ENCODE measurements at regions not wholly inside any gene's neighbourhood (a gene's known extent, or its start where the extent isn't known, plus 50 kb on each side); places are given as distances from the start of the nearest gene placed in this dataset.

DNA sequence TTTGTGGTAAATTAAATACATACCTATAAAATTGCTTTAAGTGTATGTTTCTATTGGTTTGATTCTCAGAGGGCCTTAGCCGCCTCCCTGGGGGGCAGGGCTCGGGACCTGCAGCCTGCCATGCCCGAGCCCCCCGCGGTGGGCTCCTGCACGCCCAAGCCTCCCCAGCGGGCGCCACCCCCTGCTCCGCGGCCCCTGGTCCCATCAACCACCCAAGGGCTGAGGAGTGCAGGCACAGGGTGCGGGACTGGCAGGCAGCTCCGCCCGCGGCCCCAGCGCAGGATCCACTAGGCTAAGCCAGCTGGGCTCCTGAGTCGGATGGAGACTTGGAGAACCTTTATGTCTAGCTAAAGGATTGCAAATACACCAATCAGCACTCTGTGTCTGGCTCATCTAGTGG, 108.3 kb upstream of the INPP4B start:
- no CpG with 5 or more reads among the region's 16 CpGs for WGBS (ENCODE audit: extremely low coverage, insufficient coverage, low lambda C conversion rate)
- Histone ChIP-seq H3K27ac (ENCODE audit: low read depth, low read length) (no peak overlapping the region), H3K4me3 (ENCODE audit: low read length) (no peak overlapping the region), H3K79me1 (ENCODE audit: low read length) (no peaks in the 10 kb centered on the region), H2BK5ac (ENCODE audit: low read length) (no peak overlapping the region), H3K27me3 (ENCODE audit: insufficient read depth, low read length, poor library complexity) (no peaks in the 10 kb centered on the region), H3K4me1 (ENCODE audit: control insufficient read depth, low read depth, low read length) (no peaks in the 10 kb centered on the region), H4K8ac (ENCODE audit: low read depth, low read length) (no peak overlapping the region), H3K36me3 (ENCODE audit: control insufficient read depth, insufficient read depth, low read length) (no peaks in the 10 kb centered on the region), H3K56ac (ENCODE audit: low read length) (no peak overlapping the region), H3K79me2 (ENCODE audit: control insufficient read depth, insufficient read depth, low read length) (no peaks in the 10 kb centered on the region), H3K4ac (ENCODE audit: low read depth, low read length) (no peak overlapping the region), H3K18ac (ENCODE audit: low read length) (no peak overlapping the region), H4K5ac (ENCODE audit: low read length) (no peak overlapping the region), H2BK120ac (ENCODE audit: low read depth, low read length) (no peak overlapping the region), H3K9ac (ENCODE audit: low read length) (no peak overlapping the region), H2BK15ac (replicated peaks; ENCODE audit: low read depth) (no peak overlapping the region), H2AK5ac (ENCODE audit: low read length) (no peak overlapping the region), H3K23ac (ENCODE audit: low read length) (no peak overlapping the region), H3K4me2 (ENCODE audit: low read length) (no peak overlapping the region)
- no peak for DNase-seq

DNA sequence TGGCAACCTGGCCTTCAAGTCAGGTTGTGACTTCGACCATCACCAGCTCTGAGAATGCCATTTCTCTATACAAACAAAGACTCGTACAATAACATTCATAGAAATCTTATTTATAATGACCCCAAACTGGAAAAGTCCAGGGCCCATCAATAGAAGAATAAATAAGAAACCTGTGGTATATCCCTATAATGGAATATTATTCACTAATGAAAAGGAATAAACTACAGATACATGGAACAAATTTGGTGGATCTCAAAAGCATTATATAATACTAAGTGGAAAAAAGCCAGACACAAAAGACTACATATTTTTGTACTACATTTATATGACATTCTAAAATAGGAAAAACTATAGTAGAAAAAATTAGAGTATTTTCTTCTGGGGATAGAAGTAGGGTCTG, 109.4 kb upstream of the INPP4B start:
- Histone ChIP-seq H3K79me1 (ENCODE audit: low read length) (no peaks in the 10 kb centered on the region), H3K56ac (ENCODE audit: low read length) (no peak overlapping the region), H2BK120ac (ENCODE audit: low read depth, low read length) (no peak overlapping the region), H3K79me2 (ENCODE audit: control insufficient read depth, insufficient read depth, low read length) (no peaks in the 10 kb centered on the region), H2AK5ac (ENCODE audit: low read length) (no peak overlapping the region), H4K8ac (ENCODE audit: low read depth, low read length) (no peak overlapping the region), H3K27me3 (ENCODE audit: insufficient read depth, low read length, poor library complexity) (no peaks in the 10 kb centered on the region), H2BK5ac (ENCODE audit: low read length) (no peak overlapping the region), H2BK15ac (replicated peaks; ENCODE audit: low read depth) (no peak overlapping the region), H3K18ac (ENCODE audit: low read length) (no peak overlapping the region), H3K27ac (ENCODE audit: low read depth, low read length) (no peak overlapping the region), H3K36me3 (ENCODE audit: control insufficient read depth, insufficient read depth, low read length) (no peaks in the 10 kb centered on the region), H3K4me1 (ENCODE audit: control insufficient read depth, low read depth, low read length) (no peaks in the 10 kb centered on the region), H3K4me3 (ENCODE audit: low read length) (no peak overlapping the region), H3K9ac (ENCODE audit: low read length) (no peak overlapping the region), H3K23ac (ENCODE audit: low read length) (no peak overlapping the region), H3K4ac (ENCODE audit: low read depth, low read length) (no peak overlapping the region), H4K5ac (ENCODE audit: low read length) (no peak overlapping the region), H3K4me2 (ENCODE audit: low read length) (no peak overlapping the region)
- DNase-seq = no peak
- no CpG with 5 or more reads among the region's 2 CpGs for WGBS (ENCODE audit: extremely low coverage, insufficient coverage, low lambda C conversion rate)

DNA sequence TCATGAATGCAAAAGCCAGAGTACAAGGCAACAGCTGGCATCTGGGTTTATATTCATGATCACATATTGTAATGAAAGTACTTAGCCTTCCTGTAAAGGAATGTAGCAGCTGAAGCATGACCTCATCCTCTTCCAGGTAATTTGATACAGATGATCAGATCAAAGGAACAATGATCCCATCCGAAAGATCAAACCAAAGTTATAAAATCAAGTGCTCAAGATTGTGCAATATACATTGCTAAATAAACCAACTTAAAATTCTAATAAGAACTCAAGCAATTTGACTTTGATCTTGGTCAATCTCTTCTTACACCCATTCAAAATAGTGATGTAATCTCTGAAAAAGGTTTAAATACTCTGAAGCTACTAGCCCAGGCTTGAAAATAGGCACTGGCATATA, 113.1 kb upstream of the INPP4B start:
- no peaks in the 10 kb centered on the region for H3K79me2 ChIP-seq (ENCODE audit: control insufficient read depth, insufficient read depth, low read length)
- H3K27ac ChIP-seq (ENCODE audit: low read depth, low read length) = no peak overlapping the region
- no peak overlapping the region for H3K4ac ChIP-seq (ENCODE audit: low read depth, low read length)
- no peak overlapping the region for H4K5ac ChIP-seq (ENCODE audit: low read length)
- no peak overlapping the region for H4K8ac ChIP-seq (ENCODE audit: low read depth, low read length)
- H3K27me3 ChIP-seq (ENCODE audit: insufficient read depth, low read length, poor library complexity) = no peaks in the 10 kb centered on the region
- H2AK5ac ChIP-seq (ENCODE audit: low read length) = no peak overlapping the region
- H3K56ac ChIP-seq (ENCODE audit: low read length) = no peak overlapping the region
- DNase-seq = peak; percentile 63
- H2BK5ac ChIP-seq (ENCODE audit: low read length) = no peak overlapping the region
- no CpG with 5 or more reads among the region's 1 CpG for WGBS (ENCODE audit: extremely low coverage, insufficient coverage, low lambda C conversion rate)
- H3K79me1 ChIP-seq (ENCODE audit: low read length) = no peaks in the 10 kb centered on the region
- no peak overlapping the region for H2BK15ac ChIP-seq (replicated peaks; ENCODE audit: low read depth)
- H2BK120ac ChIP-seq (ENCODE audit: low read depth, low read length) = no peak overlapping the region
- no peak overlapping the region for H3K4me2 ChIP-seq (ENCODE audit: low read length)
- no peak overlapping the region for H3K23ac ChIP-seq (ENCODE audit: low read length)
- no peak overlapping the region for H3K9ac ChIP-seq (ENCODE audit: low read length)
- H3K18ac ChIP-seq (ENCODE audit: low read length) = no peak overlapping the region
- H3K4me1 ChIP-seq (ENCODE audit: control insufficient read depth, low read depth, low read length) = no peaks in the 10 kb centered on the region
- H3K4me3 ChIP-seq (ENCODE audit: low read length) = no peak overlapping the region
- no peaks in the 10 kb centered on the region for H3K36me3 ChIP-seq (ENCODE audit: control insufficient read depth, insufficient read depth, low read length)

DNA sequence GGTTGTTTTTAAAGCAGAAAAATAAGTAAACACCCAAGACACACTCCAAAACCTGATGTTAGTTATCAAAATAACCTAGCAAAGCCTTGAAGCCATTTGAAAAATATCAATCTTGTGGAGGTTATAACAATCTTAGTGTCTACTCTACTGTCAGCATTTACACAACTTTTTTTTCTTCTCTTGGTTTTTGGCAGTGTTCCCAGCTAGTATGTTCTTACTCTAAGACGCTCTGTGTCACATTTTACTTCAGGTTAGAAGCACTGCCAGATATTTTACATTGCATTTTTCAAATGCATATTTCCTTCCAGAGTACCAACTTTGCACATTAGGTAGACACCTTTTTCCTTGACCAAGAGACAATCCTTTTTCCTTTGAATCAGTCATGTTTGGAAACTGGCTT, 114.0 kb upstream of the INPP4B start:
- WGBS (ENCODE audit: extremely low coverage, insufficient coverage, low lambda C conversion rate) = no CpG with 5 or more reads among the region's 1 CpG
- Histone ChIP-seq H4K5ac (ENCODE audit: low read length) (no peak overlapping the region), H2AK5ac (ENCODE audit: low read length) (no peak overlapping the region), H3K56ac (ENCODE audit: low read length) (no peak overlapping the region), H3K36me3 (ENCODE audit: control insufficient read depth, insufficient read depth, low read length) (no peaks in the 10 kb centered on the region), H2BK120ac (ENCODE audit: low read depth, low read length) (no peak overlapping the region), H2BK15ac (replicated peaks; ENCODE audit: low read depth) (no peak overlapping the region), H2BK5ac (ENCODE audit: low read length) (no peak overlapping the region), H3K79me1 (ENCODE audit: low read length) (no peaks in the 10 kb centered on the region), H3K4me1 (ENCODE audit: control insufficient read depth, low read depth, low read length) (no peaks in the 10 kb centered on the region), H3K4me2 (ENCODE audit: low read length) (no peak overlapping the region), H3K4ac (ENCODE audit: low read depth, low read length) (no peak overlapping the region), H3K27ac (ENCODE audit: low read depth, low read length) (no peak overlapping the region), H3K18ac (ENCODE audit: low read length) (no peak overlapping the region), H3K79me2 (ENCODE audit: control insufficient read depth, insufficient read depth, low read length) (no peaks in the 10 kb centered on the region), H3K23ac (ENCODE audit: low read length) (no peak overlapping the region), H3K9ac (ENCODE audit: low read length) (no peak overlapping the region), H4K8ac (ENCODE audit: low read depth, low read length) (no peak overlapping the region), H3K27me3 (ENCODE audit: insufficient read depth, low read length, poor library complexity) (no peaks in the 10 kb centered on the region), H3K4me3 (ENCODE audit: low read length) (no peak overlapping the region)
- DNase-seq = no peak

DNA sequence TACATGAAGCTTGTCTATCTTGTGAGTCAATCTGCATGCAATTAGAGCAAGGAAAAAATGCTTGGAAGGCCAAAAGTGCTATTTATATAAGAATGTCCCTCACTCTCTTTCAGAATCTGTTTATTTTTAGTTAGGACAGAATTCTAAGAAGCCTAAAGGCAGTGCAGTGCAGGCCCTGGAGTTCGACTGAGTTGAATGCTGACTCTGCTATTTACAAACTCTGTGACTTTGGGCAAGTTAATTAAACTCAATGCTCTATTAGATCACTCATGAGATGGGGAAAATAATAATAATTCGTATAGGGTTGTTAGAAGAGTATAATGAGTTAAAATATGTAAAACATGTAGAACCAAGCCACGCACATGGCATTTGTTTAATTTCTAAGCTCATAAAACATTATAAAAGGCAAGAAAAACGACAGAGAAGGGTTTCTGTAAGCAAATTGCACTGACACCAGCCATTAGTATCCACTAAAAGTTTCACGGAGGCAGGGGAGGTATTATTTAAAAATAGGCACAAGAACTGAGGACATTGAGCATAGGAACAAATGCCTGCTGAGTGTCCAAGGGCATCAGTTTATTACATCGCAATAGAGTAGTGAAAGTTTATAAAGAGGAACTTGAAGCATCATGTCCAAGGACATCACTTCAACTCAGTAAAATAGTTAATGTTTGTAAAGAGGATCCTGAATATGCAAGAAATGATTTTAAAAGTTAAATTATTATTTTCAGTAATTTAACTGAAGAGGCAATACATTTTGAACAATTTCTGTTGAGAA, 115.0 kb upstream of the INPP4B start:
- H4K5ac ChIP-seq (ENCODE audit: low read length) = no peak overlapping the region
- no peak overlapping the region for H3K18ac ChIP-seq (ENCODE audit: low read length)
- H3K56ac ChIP-seq (ENCODE audit: low read length) = no peak overlapping the region

DNA sequence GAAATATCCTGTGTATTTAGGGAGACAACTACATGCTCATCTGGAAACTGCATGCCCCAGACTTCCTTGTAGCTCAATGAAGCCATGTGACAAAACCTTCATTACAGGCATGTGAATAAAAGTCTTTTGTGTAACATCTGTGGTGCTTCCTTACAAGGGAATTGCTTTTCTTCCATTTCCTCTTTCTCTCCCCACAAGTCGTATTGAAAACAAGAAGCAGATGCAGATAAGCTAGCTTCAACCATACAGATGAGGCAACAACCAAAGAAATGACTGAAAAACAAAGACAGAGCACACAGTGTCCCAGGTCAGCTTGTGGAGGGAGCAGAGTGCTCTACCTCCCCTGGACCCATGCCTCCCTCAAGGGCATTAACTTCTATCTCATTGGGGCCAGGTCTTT, 115.8 kb upstream of the INPP4B start:
- Histone ChIP-seq H3K27ac (ENCODE audit: low read depth, low read length) (no peak overlapping the region), H2BK5ac (ENCODE audit: low read length) (no peak overlapping the region), H3K27me3 (ENCODE audit: insufficient read depth, low read length, poor library complexity) (no peaks in the 10 kb centered on the region), H3K56ac (ENCODE audit: low read length) (no peak overlapping the region), H3K4me3 (ENCODE audit: low read length) (no peak overlapping the region), H3K9ac (ENCODE audit: low read length) (no peak overlapping the region), H4K5ac (ENCODE audit: low read length) (no peak overlapping the region), H4K8ac (ENCODE audit: low read depth, low read length) (no peak overlapping the region), H3K36me3 (ENCODE audit: control insufficient read depth, insufficient read depth, low read length) (no peaks in the 10 kb centered on the region), H3K4me1 (ENCODE audit: control insufficient read depth, low read depth, low read length) (no peaks in the 10 kb centered on the region), H3K4me2 (ENCODE audit: low read length) (no peak overlapping the region), H3K79me1 (ENCODE audit: low read length) (no peaks in the 10 kb centered on the region), H3K4ac (ENCODE audit: low read depth, low read length) (no peak overlapping the region), H3K18ac (ENCODE audit: low read length) (no peak overlapping the region), H2AK5ac (ENCODE audit: low read length) (no peak overlapping the region), H2BK15ac (replicated peaks; ENCODE audit: low read depth) (no peak overlapping the region), H3K23ac (ENCODE audit: low read length) (no peak overlapping the region), H3K79me2 (ENCODE audit: control insufficient read depth, insufficient read depth, low read length) (no peaks in the 10 kb centered on the region), H2BK120ac (ENCODE audit: low read depth, low read length) (no peak overlapping the region)
- DNase-seq = no peak
- WGBS (ENCODE audit: extremely low coverage, insufficient coverage, low lambda C conversion rate) = no CpG with 5 or more reads among the region's 1 CpG

More for the DNA sequence above, 115.0 kb upstream of the INPP4B start:
- Histone ChIP-seq H3K79me2 (ENCODE audit: control insufficient read depth, insufficient read depth, low read length) (no peaks in the 10 kb centered on the region), H3K23ac (ENCODE audit: low read length) (no peak overlapping the region), H2BK15ac (replicated peaks; ENCODE audit: low read depth) (no peak overlapping the region), H3K4me1 (ENCODE audit: control insufficient read depth, low read depth, low read length) (no peaks in the 10 kb centered on the region), H3K79me1 (ENCODE audit: low read length) (no peaks in the 10 kb centered on the region), H4K8ac (ENCODE audit: low read depth, low read length) (no peak overlapping the region), H2AK5ac (ENCODE audit: low read length) (no peak overlapping the region), H3K36me3 (ENCODE audit: control insufficient read depth, insufficient read depth, low read length) (no peaks in the 10 kb centered on the region), H2BK5ac (ENCODE audit: low read length) (no peak overlapping the region), H3K9ac (ENCODE audit: low read length) (no peak overlapping the region), H2BK120ac (ENCODE audit: low read depth, low read length) (no peak overlapping the region), H3K4me3 (ENCODE audit: low read length) (no peak overlapping the region), H3K27me3 (ENCODE audit: insufficient read depth, low read length, poor library complexity) (no peaks in the 10 kb centered on the region), H3K4ac (ENCODE audit: low read depth, low read length) (no peak overlapping the region), H3K27ac (ENCODE audit: low read depth, low read length) (no peak overlapping the region), H3K4me2 (ENCODE audit: low read length) (no peak overlapping the region)
- WGBS (ENCODE audit: extremely low coverage, insufficient coverage, low lambda C conversion rate) = 100% methylated on average over 1 of the region's 6 CpGs
- DNase-seq = no peak
